WI38 (cell line): ENCODE measurements at regions not wholly inside any gene's neighbourhood (a gene's known extent, or its start where the extent isn't known, plus 50 kb on each side); places are given as distances from the start of the nearest gene placed in this dataset.

ENCODE experiments used
- H3K4me3 ChIP-seq: 2 replicates; pipeline ENCODE4 v1.5.1; 2011; ENCODE audit warnings: low read depth, mild to moderate bottlenecking, control low read depth, low read length
- CTCF ChIP-seq: IDR thresholded peaks from 2 replicates; pipeline ENCODE4 v1.5.1; 2012; ENCODE audit warnings: low read depth, mild to moderate bottlenecking, control low read depth, low read length

GRCh38 chr13:48806522-48806921, 152.8 kb downstream of the CYSLTR2 start:
- no peak for TF ChIP-seq CTCF
- no peak overlapping the region for H3K4me3 ChIP-seq

- no peak overlapping the region for H3K4me3 ChIP-seq
- no peak for TF ChIP-seq CTCF
Measured at GRCh38 chr13:48808683-48809082, 155.0 kb downstream of the CYSLTR2 start.

- no peak for TF ChIP-seq CTCF
- H3K4me3 ChIP-seq = no peak overlapping the region
Measured at GRCh38 chr13:48810013-48810412, 156.3 kb downstream of the CYSLTR2 start.

- TF ChIP-seq CTCF = no peak
- H3K4me3 ChIP-seq = no peak overlapping the region
Measured at GRCh38 chr13:48813518-48813917, 159.8 kb downstream of the CYSLTR2 start.

GRCh38 chr13:48816700-48817099, 159.0 kb upstream of the FNDC3A start:
- TF ChIP-seq CTCF = no peak
- H3K4me3 ChIP-seq = no peak overlapping the region

- H3K4me3 ChIP-seq = no peak overlapping the region
- no peak for TF ChIP-seq CTCF
Measured at GRCh38 chr13:48817166-48817802, 158.4 kb upstream of the FNDC3A start.

- TF ChIP-seq CTCF = no peak
Measured at GRCh38 chr13:48818495-48819356, 157.0 kb upstream of the FNDC3A start.

More at GRCh38 chr13:48818495-48819356, 157.0 kb upstream of the FNDC3A start:
- no peak overlapping the region for H3K4me3 ChIP-seq
